H9 (cell line): ENCODE measurements at regions not wholly inside any gene's neighbourhood (a gene's known extent, or its start where the extent isn't known, plus 50 kb on each side); places are given as distances from the start of the nearest gene placed in this dataset.
A peak's percentile ranks its signal among the peaks of the same experiment; 100 is the strongest.

ENCODE experiments used
- DNase-seq: peaks from one replicate; pipeline ENCODE4 v3.0.0-alpha.2; 2017
- H2AFZ ChIP-seq: one replicate; pipeline ENCODE4 v1.6.1; 2013; ENCODE audit warnings: mild to moderate bottlenecking, low read length, control low read depth, moderate library complexity
- H2AK5ac ChIP-seq: 2 replicates; pipeline ENCODE4 v1.6.1; 2013; ENCODE audit warnings: low read length, control low read depth, mixed read lengths; ENCODE audit not compliant: insufficient read length
- H2BK120ac ChIP-seq: one replicate; pipeline ENCODE4 v1.6.1; 2013; ENCODE audit warnings: low read depth, mild to moderate bottlenecking, low read length, control low read depth, inconsistent platforms; ENCODE audit not compliant: poor library complexity, severe bottlenecking
- H2BK12ac ChIP-seq: 2 replicates; pipeline ENCODE4 v1.6.1; 2013; ENCODE audit warnings: low read length, control low read depth, mixed read lengths, low read depth; ENCODE audit not compliant: insufficient read length
- H2BK15ac ChIP-seq: 2 replicates; pipeline ENCODE4 v1.6.1; 2013; ENCODE audit warnings: low read depth, low read length, control low read depth
- H2BK20ac ChIP-seq: one replicate; pipeline ENCODE4 v1.6.1; 2013; ENCODE audit warnings: low read depth, mild to moderate bottlenecking, low read length, control low read depth, inconsistent platforms; ENCODE audit not compliant: poor library complexity, severe bottlenecking
- H2BK5ac ChIP-seq: 2 replicates; pipeline ENCODE4 v1.6.1; 2013; ENCODE audit warnings: low read length, control low read depth, mixed read lengths; ENCODE audit not compliant: insufficient read length
- H3K14ac ChIP-seq: 2 replicates; pipeline ENCODE4 v1.6.1; 2013; ENCODE audit warnings: low read length, control low read depth; ENCODE audit not compliant: insufficient read depth
- H3K18ac ChIP-seq: 2 replicates; pipeline ENCODE4 v1.6.1; 2013; ENCODE audit warnings: low read depth, mild to moderate bottlenecking, mixed read lengths, low read length, control low read depth; ENCODE audit not compliant: insufficient read length
- H3K23ac ChIP-seq: 2 replicates; pipeline ENCODE4 v1.6.1; 2013; ENCODE audit warnings: low read length, control low read depth, mixed read lengths, low read depth; ENCODE audit not compliant: insufficient read length
- H3K23me2 ChIP-seq: 2 replicates; pipeline ENCODE4 v1.6.1; 2013; ENCODE audit warnings: low read depth, mild to moderate bottlenecking, mixed read lengths, low read length, control low read depth; ENCODE audit not compliant: insufficient read length, poor library complexity, severe bottlenecking
- H3K27ac ChIP-seq: 2 replicates; pipeline ENCODE4 v1.5.1; 2013; ENCODE audit warnings: low read length, control low read depth, mixed read lengths, low read depth; ENCODE audit not compliant: insufficient read length
- H3K27me3 ChIP-seq: 2 replicates; pipeline ENCODE4 v1.6.1; 2013; ENCODE audit warnings: low read length, control low read depth, inconsistent platforms; ENCODE audit not compliant: insufficient read depth
- H3K4ac ChIP-seq: 2 replicates; pipeline ENCODE4 v1.6.1; 2013; ENCODE audit warnings: low read depth, mild to moderate bottlenecking, control low read depth, inconsistent platforms, low read length, moderate library complexity
- H3K4me1 ChIP-seq: 2 replicates; pipeline ENCODE4 v1.6.1; 2013; ENCODE audit warnings: low read length, control low read depth, inconsistent platforms; ENCODE audit not compliant: insufficient read depth
- H3K4me2 ChIP-seq: 2 replicates; pipeline ENCODE4 v1.6.1; 2013; ENCODE audit warnings: low read length, control low read depth, mixed read lengths; ENCODE audit not compliant: insufficient read length, insufficient read depth
- H3K56ac ChIP-seq: 2 replicates; pipeline ENCODE4 v1.6.1; 2013; ENCODE audit warnings: low read depth, mild to moderate bottlenecking, mixed read lengths, low read length, control low read depth; ENCODE audit not compliant: insufficient read length
- H3K79me1 ChIP-seq: 2 replicates; pipeline ENCODE4 v1.6.1; 2013; ENCODE audit warnings: low read depth, mild to moderate bottlenecking, moderate library complexity, low read length, control low read depth, inconsistent platforms; ENCODE audit not compliant: insufficient read depth, poor library complexity, severe bottlenecking
- H3K79me2 ChIP-seq: 2 replicates; pipeline ENCODE4 v1.6.1; 2013; ENCODE audit warnings: low read length, control low read depth, inconsistent platforms; ENCODE audit not compliant: insufficient read depth
- H3K9ac ChIP-seq: 2 replicates; pipeline ENCODE4 v1.6.1; 2013; ENCODE audit warnings: low read length, control low read depth, mixed read lengths; ENCODE audit not compliant: insufficient read length; ENCODE audit errors: extremely low read depth
- H3K9me3 ChIP-seq: one replicate; pipeline ENCODE4 v1.6.1; 2013; ENCODE audit warnings: low read depth, low read length, inconsistent platforms; ENCODE audit not compliant: control insufficient read depth
- H3T11ph ChIP-seq: one replicate; pipeline ENCODE4 v1.6.1; 2013; ENCODE audit warnings: mild to moderate bottlenecking, low read length, control low read depth, inconsistent platforms
- H4K20me1 ChIP-seq: one replicate; pipeline ENCODE4 v1.6.1; 2013; ENCODE audit not compliant: control insufficient read depth, insufficient read length, insufficient read depth
- H4K5ac ChIP-seq: 2 replicates; pipeline ENCODE4 v1.6.1; 2013; ENCODE audit warnings: low read depth, mild to moderate bottlenecking, mixed read lengths, low read length, control low read depth; ENCODE audit not compliant: insufficient read length
- H4K8ac ChIP-seq: replicated peaks from 2 replicates; pipeline ENCODE4 v1.6.1; 2013; ENCODE audit warnings: low read length, control low read depth, mixed read lengths, low read depth; ENCODE audit not compliant: insufficient read length
- H4K91ac ChIP-seq: 2 replicates; pipeline ENCODE4 v1.6.1; 2013; ENCODE audit warnings: low read depth, mild to moderate bottlenecking, moderate library complexity, mixed read lengths, low read length, control low read depth; ENCODE audit not compliant: insufficient read length
- H3K27ac Mint-ChIP-seq, 3 experiments: 2 replicates in 2 of 3; 3 replicates in 1 of 3; pipeline ENCODE4 v1.8.0; 2020 to 2021; ENCODE audit warnings: mixed read lengths in 3 of 3, mild to moderate bottlenecking in 1 of 3, moderate library complexity in 1 of 3
- H3K27me3 Mint-ChIP-seq: 2 replicates; pipeline ENCODE4 v1.8.0; 2021; ENCODE audit warnings: low read depth, mild to moderate bottlenecking, moderate library complexity, mixed read lengths
- H3K36me3 Mint-ChIP-seq, 3 experiments: 2 replicates in 2 of 3; 3 replicates in 1 of 3; pipeline ENCODE4 v1.8.0; 2020 to 2021; ENCODE audit warnings: low read depth in 3 of 3, mixed read lengths in 3 of 3; ENCODE audit not compliant: insufficient read depth in 1 of 3
- H3K4me1 Mint-ChIP-seq, 2 experiments: 2 replicates each; pipeline ENCODE4 v1.8.0; 2020; ENCODE audit warnings: mixed read lengths in 2 of 2
- H3K4me3 Mint-ChIP-seq, 2 experiments: 2 replicates in 1 of 2; 3 replicates in 1 of 2; pipeline ENCODE4 v1.8.0; 2020 to 2021; ENCODE audit warnings: mild to moderate bottlenecking in 2 of 2, mixed read lengths in 2 of 2, moderate library complexity in 1 of 2
- H3K9me3 Mint-ChIP-seq, 2 experiments: 2 replicates in 1 of 2; 3 replicates in 1 of 2; pipeline ENCODE4 v1.8.0; 2020; ENCODE audit warnings: mild to moderate bottlenecking in 2 of 2, mixed read lengths in 2 of 2, moderate library complexity in 1 of 2
- WGBS: extraction: QIAGEN DNeasy Blood & Tissue Kit; methylation state at CpG from one replicate; pipeline ENCODE4 v1.1.7; 2013; ENCODE audit warnings: missing lambda C conversion rate, low lambda C conversion rate, mixed read lengths; ENCODE audit not compliant: insufficient read length; ENCODE audit errors: extremely low coverage; 5-methylcytosine and 5-hydroxymethylcytosine counted together
- TF ChIP-seq, protein P1 (sequence below): fragments of 200-600 bp; sonication (generic); conservative IDR thresholded peaks from 3 replicates; pipeline ENCODE4 v1.8.0; 2021; ENCODE audit warnings: antibody characterized with exemption, mild to moderate bottlenecking

DNA sequence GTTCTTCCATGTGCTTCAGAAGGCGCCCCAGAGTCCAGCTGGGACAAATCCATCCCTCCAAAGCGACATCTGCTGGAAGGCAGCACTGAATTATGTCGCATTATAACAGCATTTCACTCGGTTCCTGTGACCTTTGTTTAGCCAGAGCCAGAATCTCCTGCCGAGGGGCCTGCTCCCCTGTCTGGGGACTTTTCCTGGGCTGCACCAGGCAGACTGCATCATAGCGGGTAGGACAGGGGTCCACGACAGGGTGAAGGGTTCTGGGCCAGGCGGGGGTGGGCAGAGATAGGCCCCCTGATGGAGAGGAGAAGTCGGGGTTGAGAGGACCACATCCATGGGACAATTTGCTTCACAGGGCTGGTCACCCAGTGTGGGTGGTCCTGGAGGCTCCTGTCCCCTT is 276.9 kb downstream of the MATN1 start:
- H2BK120ac ChIP-seq: no peak overlapping the region
- peak overlapping the region in 1 of 3 experiments; percentile 40; a peak in 1 of 7 replicates for H3K27ac Mint-ChIP-seq
- WGBS: no CpG with 5 or more reads among the region's 9 CpGs
- no peaks in the 10 kb centered on the region for H3K4me1 ChIP-seq
- H3K56ac ChIP-seq: no peak overlapping the region
- H3K4ac ChIP-seq: no peak overlapping the region
- H3T11ph ChIP-seq: no peak overlapping the region
- peak; percentile 21 for DNase-seq
- no peaks in the 10 kb centered on the region for H3K79me1 ChIP-seq
- H3K9me3 ChIP-seq: no peaks in the 10 kb centered on the region
- no peak overlapping the region for H2AK5ac ChIP-seq
- H3K27me3 Mint-ChIP-seq: peaks cover 3% of the 10 kb centered on the region
- TF ChIP-seq, protein P1, sequence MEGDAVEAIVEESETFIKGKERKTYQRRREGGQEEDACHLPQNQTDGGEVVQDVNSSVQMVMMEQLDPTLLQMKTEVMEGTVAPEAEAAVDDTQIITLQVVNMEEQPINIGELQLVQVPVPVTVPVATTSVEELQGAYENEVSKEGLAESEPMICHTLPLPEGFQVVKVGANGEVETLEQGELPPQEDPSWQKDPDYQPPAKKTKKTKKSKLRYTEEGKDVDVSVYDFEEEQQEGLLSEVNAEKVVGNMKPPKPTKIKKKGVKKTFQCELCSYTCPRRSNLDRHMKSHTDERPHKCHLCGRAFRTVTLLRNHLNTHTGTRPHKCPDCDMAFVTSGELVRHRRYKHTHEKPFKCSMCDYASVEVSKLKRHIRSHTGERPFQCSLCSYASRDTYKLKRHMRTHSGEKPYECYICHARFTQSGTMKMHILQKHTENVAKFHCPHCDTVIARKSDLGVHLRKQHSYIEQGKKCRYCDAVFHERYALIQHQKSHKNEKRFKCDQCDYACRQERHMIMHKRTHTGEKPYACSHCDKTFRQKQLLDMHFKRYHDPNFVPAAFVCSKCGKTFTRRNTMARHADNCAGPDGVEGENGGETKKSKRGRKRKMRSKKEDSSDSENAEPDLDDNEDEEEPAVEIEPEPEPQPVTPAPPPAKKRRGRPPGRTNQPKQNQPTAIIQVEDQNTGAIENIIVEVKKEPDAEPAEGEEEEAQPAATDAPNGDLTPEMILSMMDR: no peak
- no peak overlapping the region for H4K8ac ChIP-seq
- H3K23me2 ChIP-seq: no peaks in the 10 kb centered on the region
- no peaks in the 10 kb centered on the region for H3K36me3 Mint-ChIP-seq
- H4K5ac ChIP-seq: no peak overlapping the region
- H3K27me3 ChIP-seq: no peaks in the 10 kb centered on the region
- peaks cover 3% of the 10 kb centered on the region in 2 experiments; a peak in 3 of 5 replicates for H3K9me3 Mint-ChIP-seq
- no peak overlapping the region for H3K9ac ChIP-seq
- H2BK12ac ChIP-seq: no peak overlapping the region
- H2BK15ac ChIP-seq: no peak overlapping the region
- no peak overlapping the region for H3K27ac ChIP-seq
- no peak overlapping the region for H3K18ac ChIP-seq
- H4K20me1 ChIP-seq: no peaks in the 10 kb centered on the region
- H4K91ac ChIP-seq: no peak overlapping the region
- H3K79me2 ChIP-seq: no peaks in the 10 kb centered on the region
- H2AFZ ChIP-seq: no peak overlapping the region
- no peak overlapping the region for H3K4me2 ChIP-seq
- H3K4me3 Mint-ChIP-seq: no peak overlapping the region
- H3K23ac ChIP-seq: no peak overlapping the region
- no peak overlapping the region for H3K14ac ChIP-seq
- peaks cover 0 to 3% of the 10 kb centered on the region in 2 experiments; a peak in 1 of 4 replicates for H3K4me1 Mint-ChIP-seq
- H2BK20ac ChIP-seq: no peak overlapping the region
- H2BK5ac ChIP-seq: no peak overlapping the region
